MM.1S (cell line): ENCODE measurements at regions not wholly inside any gene's neighbourhood (a gene's known extent, or its start where the extent isn't known, plus 50 kb on each side); places are given as distances from the start of the nearest gene placed in this dataset.

ENCODE experiments used
- DNase-seq: peaks from one replicate; pipeline ENCODE4 v3.0.0-alpha.2; 2015
- H2AFZ ChIP-seq: fragments of 300-600 bp; sonication (generic); 2 replicates; pipeline ENCODE4 v1.6.0; 2016; ENCODE audit warnings: antibody characterized with exemption, low read length
- H3F3A ChIP-seq: fragments of 300-600 bp; sonication (generic); 2 replicates; pipeline ENCODE4 v1.6.1; 2016; ENCODE audit warnings: mild to moderate bottlenecking, antibody characterized with exemption, low read length, moderate library complexity, mixed read lengths; ENCODE audit not compliant: insufficient read depth
- H3K27ac ChIP-seq: fragments of 300-600 bp; sonication (generic); 2 replicates; pipeline ENCODE4 v1.5.1; 2016; ENCODE audit warnings: mild to moderate bottlenecking, low read length
- H3K27me3 ChIP-seq: fragments of 300-600 bp; sonication (generic); replicated peaks from 2 replicates; pipeline ENCODE4 v1.6.0; 2016; ENCODE audit warnings: low read length; ENCODE audit not compliant: insufficient read depth
- H3K36me3 ChIP-seq: fragments of 300-600 bp; sonication (generic); replicated peaks from 2 replicates; pipeline ENCODE4 v1.6.1; 2016; ENCODE audit warnings: mild to moderate bottlenecking, low read length, mixed read lengths; ENCODE audit not compliant: insufficient read depth
- H3K4me1 ChIP-seq: fragments of 300-600 bp; sonication (generic); 2 replicates; pipeline ENCODE4 v1.6.1; 2016; ENCODE audit warnings: low read length, mixed read lengths
- H3K4me2 ChIP-seq: fragments of 300-600 bp; sonication (generic); 2 replicates; pipeline ENCODE4 v1.6.0; 2016; ENCODE audit warnings: low read depth, low read length
- H3K4me3 ChIP-seq: fragments of 300-600 bp; sonication (generic); 2 replicates; pipeline ENCODE4 v1.5.1; 2016; ENCODE audit warnings: low read length, mixed read lengths
- H3K79me2 ChIP-seq: fragments of 300-600 bp; sonication (generic); 2 replicates; pipeline ENCODE4 v1.6.1; 2016; ENCODE audit warnings: mixed run types, low read length, mixed read lengths
- H3K9ac ChIP-seq: fragments of 300-600 bp; sonication (generic); 2 replicates; pipeline ENCODE4 v1.6.1; 2016; ENCODE audit warnings: low read length, mixed read lengths
- H3K9me2 ChIP-seq: fragments of 300-600 bp; sonication (generic); replicated peaks from 2 replicates; pipeline ENCODE4 v1.6.1; 2016; ENCODE audit warnings: mild to moderate bottlenecking, low read length, mixed read lengths; ENCODE audit not compliant: insufficient read depth
- H3K9me3 ChIP-seq: fragments of 300-600 bp; sonication (generic); replicated peaks from 2 replicates; pipeline ENCODE4 v1.6.1; 2016; ENCODE audit warnings: mild to moderate bottlenecking, low read length, mixed read lengths; ENCODE audit not compliant: insufficient read depth
- H4K20me1 ChIP-seq: fragments of 300-600 bp; sonication (generic); 2 replicates; pipeline ENCODE4 v1.6.1; 2016; ENCODE audit warnings: mild to moderate bottlenecking, low read length, moderate library complexity, mixed read lengths; ENCODE audit not compliant: insufficient read depth
- CTCF ChIP-seq: fragments of 300-600 bp; sonication (generic); IDR thresholded peaks from 2 replicates; pipeline ENCODE4 v1.5.1; 2016; ENCODE audit warnings: antibody characterized with exemption, low read length, mixed read lengths
- EZH2 ChIP-seq: fragments of 300-600 bp; sonication (generic); optimal IDR thresholded peaks from 2 replicates; pipeline ENCODE3; 2017; ENCODE audit warnings: low read depth, mild to moderate bottlenecking, antibody characterized with exemption, low read length, mixed read lengths
- EZH2phosphoT487 ChIP-seq: fragments of 300-600 bp; sonication (generic); IDR thresholded peaks from 2 replicates; pipeline ENCODE4 v1.6.1; 2018; ENCODE audit warnings: antibody characterized with exemption, low read length

- no peak overlapping the region for H3K4me3 ChIP-seq
- no peaks in the 10 kb centered on the region for H3F3A ChIP-seq
- H3K27ac ChIP-seq, result no peak overlapping the region
- no peaks in the 10 kb centered on the region for H3K9me2 ChIP-seq
- no peak for DNase-seq
- no peak overlapping the region for H2AFZ ChIP-seq
- H3K27me3 ChIP-seq, result no peaks in the 10 kb centered on the region
- no peaks in the 10 kb centered on the region for H3K36me3 ChIP-seq
- no peaks in the 10 kb centered on the region for H3K79me2 ChIP-seq
- no peak overlapping the region for H3K4me2 ChIP-seq
- no peaks in the 10 kb centered on the region for H3K9me3 ChIP-seq
- H3K9ac ChIP-seq, result no peak overlapping the region
- H4K20me1 ChIP-seq, result no peaks in the 10 kb centered on the region
- TF ChIP-seq EZH2phosphoT487 (no peak), CTCF (no peak)
- 0 out of 2 replicates have a peak, but pooled peaks cover under 1% of the 10 kb centered on the region for H3K4me1 ChIP-seq
Measured at GRCh38 chr1:53395671-53396215, 63.5 kb upstream of the DMRTB1 start.

- Histone ChIP-seq H3K4me2 (no peak overlapping the region), H3K27me3 (no peaks in the 10 kb centered on the region), H3K9me3 (no peaks in the 10 kb centered on the region), H3K36me3 (no peaks in the 10 kb centered on the region), H3K27ac (no peak overlapping the region), H4K20me1 (no peaks in the 10 kb centered on the region), H3K9ac (no peak overlapping the region), H2AFZ (no peak overlapping the region), H3K79me2 (no peaks in the 10 kb centered on the region), H3F3A (no peaks in the 10 kb centered on the region), H3K4me1 (no peaks in the 10 kb centered on the region), H3K4me3 (no peak overlapping the region), H3K9me2 (no peaks in the 10 kb centered on the region)
- DNase-seq, result no peak
- TF ChIP-seq CTCF (no peak), EZH2 (no peak), EZH2phosphoT487 (no peak)
Measured at GRCh38 chr1:53396573-53397268, 62.5 kb upstream of the DMRTB1 start.

- no peak overlapping the region for H3K4me2 ChIP-seq
- no peaks in the 10 kb centered on the region for H3K9me2 ChIP-seq
- H3K4me3 ChIP-seq, result no peak overlapping the region
- no peaks in the 10 kb centered on the region for H3K9me3 ChIP-seq
- H3K27me3 ChIP-seq, result no peaks in the 10 kb centered on the region
- no peaks in the 10 kb centered on the region for H3K79me2 ChIP-seq
- TF ChIP-seq CTCF, result no peak
- no peak for TF ChIP-seq EZH2phosphoT487
- no peak for TF ChIP-seq EZH2
- H3K36me3 ChIP-seq, result no peaks in the 10 kb centered on the region
- no peak overlapping the region for H3K9ac ChIP-seq
- no peak overlapping the region for H3K27ac ChIP-seq
- no peaks in the 10 kb centered on the region for H4K20me1 ChIP-seq
- no peak overlapping the region for H2AFZ ChIP-seq
- no peaks in the 10 kb centered on the region for H3F3A ChIP-seq
- no peaks in the 10 kb centered on the region for H3K4me1 ChIP-seq
- DNase-seq, result no peak
Measured at GRCh38 chr1:53398091-53398490, 61.1 kb upstream of the DMRTB1 start.
